Ovary (tissue), 7 donors: ENCODE measurements at regions not wholly inside any gene's neighbourhood (a gene's known extent, or its start where the extent isn't known, plus 50 kb on each side); places are given as distances from the start of the nearest gene placed in this dataset.

Source experiments
- DNase-seq, 5 donors: peaks; one replicate each; pipeline ENCODE4 v3.0.0-alpha.2; 2019 to 2020
- H3K27ac ChIP-seq, 2 donors: fragments of 200-600 bp; one replicate each; pipeline versions ENCODE4 v1.5.1 to v1.8.0; 2019 to 2022
- H3K27me3 ChIP-seq: fragments of 200-600 bp; one replicate; pipeline ENCODE4 v1.8.0; 2022
- H3K36me3 ChIP-seq: fragments of 200-600 bp; sonication (generic); one replicate; pipeline ENCODE4 v1.5.1; 2019
- H3K4me1 ChIP-seq: one replicate; pipeline ENCODE4 v1.8.1; 2013; ENCODE audit warnings: mild to moderate bottlenecking, moderate library complexity; ENCODE audit not compliant: insufficient read depth
- H3K4me3 ChIP-seq: fragments of 200-600 bp; sonication (generic); one replicate; pipeline ENCODE4 v1.5.1; 2017
- H3K9me3 ChIP-seq, 2 donors: fragments of 200-600 bp in 1 of 2; sonication (generic) in 1 of 2; one replicate each; pipeline versions ENCODE4 v1.5.1 to v1.8.1; 2013 to 2019; ENCODE audit warnings: mild to moderate bottlenecking in 1 of 2, moderate library complexity in 1 of 2
- CTCF ChIP-seq, 3 donors: fragments of 450-650 bp in 2 of 3; fragments of 200-600 bp in 1 of 3; IDR thresholded peaks; one replicate each; pipeline versions ENCODE4 v1.5.1 to v1.8.0; 2016 to 2022; ENCODE audit warnings: antibody characterized with exemption in 3 of 3, mild to moderate bottlenecking in 1 of 3
- EP300 ChIP-seq: sonication (generic); formaldehyde crosslinking; IDR thresholded peaks from one replicate; pipeline ENCODE4 v1.6.1; 2017; ENCODE audit warnings: antibody characterized with exemption
- POLR2A ChIP-seq: fragments of 450-650 bp; IDR thresholded peaks from one replicate; pipeline ENCODE4 v1.6.1; 2017; ENCODE audit warnings: antibody characterized with exemption, mild to moderate bottlenecking, moderate library complexity
- WGBS, 3 donors: extraction: QIAGEN DNeasy Blood & Tissue Kit in 1 of 3; methylation state at CpG; one replicate each; pipeline versions ENCODE4 v1.1.5 to v1.1.7; 2013 to 2017; 5-methylcytosine and 5-hydroxymethylcytosine counted together
- intact Hi-C, 4 donors: fragments of 100-400 bp; cut with DNase I; formaldehyde crosslinking; loops; one replicate each; pipeline versions ENCODE4 v1.11.0 to v1.15.1; 2022 to 2023
- donor health status: DM: no; HTN: no; CAD: no; lungs with moderate emphysema.
- donor health status: DM: no; HTN: no; CAD: no.
- donor health status: Bipolar disorder and iron deficiency.
- donor health status: DM: no; HTN: no; CAD: no.
- donor health status: DM: yes; HTN: yes; CAD: no.

- H3K36me3 ChIP-seq: no peaks in the 10 kb centered on the region
- peaks cover 2% of the 10 kb centered on the region for H3K27me3 ChIP-seq
- no peaks in the 10 kb centered on the region for H3K4me1 ChIP-seq
- TF ChIP-seq EP300 (no peak), POLR2A (no peak), CTCF (IDR thresholded peaks at IDR 0.05) (no peak)
- H3K27ac ChIP-seq: no peak overlapping the region
- WGBS, 3 donors: 41 to 59% (median 45%) methylated on average over 3 of the region's 3 CpGs
- H3K4me3 ChIP-seq: no peak overlapping the region
- DNase-seq: no peak
- no peaks in the 10 kb centered on the region for H3K9me3 ChIP-seq
- intact Hi-C loops: no loop called here
Measured at GRCh38 chr7:32275216-32276009, 205.2 kb upstream of the PDE1C start.

GRCh38 chr7:32273297-32273696 is 203.1 kb upstream of the PDE1C start:
- H3K9me3 ChIP-seq: no peaks in the 10 kb centered on the region
- no peaks in the 10 kb centered on the region for H3K36me3 ChIP-seq
- no peak overlapping the region for H3K27ac ChIP-seq
- no peaks in the 10 kb centered on the region for H3K27me3 ChIP-seq
- H3K4me3 ChIP-seq: no peak overlapping the region
- no peak for DNase-seq
- TF ChIP-seq POLR2A (no peak), EP300 (no peak), CTCF (IDR thresholded peaks at IDR 0.05) (no peak)
- no peaks in the 10 kb centered on the region for H3K4me1 ChIP-seq
- intact Hi-C loops: no loop called here
- 79 to 91% (median 89%) methylated on average over 1 of the region's 1 CpG for WGBS, 3 donors

GRCh38 chr7:32266932-32267475 is 196.8 kb upstream of the PDE1C start:
- no peak overlapping the region for H3K4me3 ChIP-seq
- no peak for DNase-seq
- WGBS, 3 donors: 49 to 64% (median 52%) methylated on average over 16 of the region's 16 CpGs
- no peaks in the 10 kb centered on the region for H3K9me3 ChIP-seq
- no peak overlapping the region for H3K27ac ChIP-seq
- intact Hi-C loops: no loop called here
- H3K36me3 ChIP-seq: no peaks in the 10 kb centered on the region
- TF ChIP-seq EP300 (no peak), CTCF (IDR thresholded peaks at IDR 0.05) (no peak), POLR2A (no peak)
- H3K4me1 ChIP-seq: no peaks in the 10 kb centered on the region
- H3K27me3 ChIP-seq: no peaks in the 10 kb centered on the region

GRCh38 chr7:32264702-32265284 is 194.6 kb upstream of the PDE1C start:
- Histone ChIP-seq H3K36me3 (no peaks in the 10 kb centered on the region), H3K4me1 (no peaks in the 10 kb centered on the region), H3K27me3 (no peaks in the 10 kb centered on the region), H3K27ac (no peak overlapping the region), H3K9me3 (no peaks in the 10 kb centered on the region), H3K4me3 (no peak overlapping the region)
- DNase-seq: no peak
- intact Hi-C loops: no loop called here
- TF ChIP-seq CTCF (IDR thresholded peaks at IDR 0.05) (no peak), EP300 (no peak), POLR2A (no peak)
- 90 to 94% (median 91%) methylated on average over 2 of the region's 2 CpGs for WGBS, 3 donors
